ENCODE measurements at regions not wholly inside any gene's neighbourhood (a gene's known extent, or its start where the extent isn't known, plus 50 kb on each side); places are given as distances from the start of the nearest gene placed in this dataset.
"Not testable (repeated sequence)": the region's sequence is repeated elsewhere in the genome, so short reads cannot be mapped to it uniquely, and the experiment has no call there.

DNA sequence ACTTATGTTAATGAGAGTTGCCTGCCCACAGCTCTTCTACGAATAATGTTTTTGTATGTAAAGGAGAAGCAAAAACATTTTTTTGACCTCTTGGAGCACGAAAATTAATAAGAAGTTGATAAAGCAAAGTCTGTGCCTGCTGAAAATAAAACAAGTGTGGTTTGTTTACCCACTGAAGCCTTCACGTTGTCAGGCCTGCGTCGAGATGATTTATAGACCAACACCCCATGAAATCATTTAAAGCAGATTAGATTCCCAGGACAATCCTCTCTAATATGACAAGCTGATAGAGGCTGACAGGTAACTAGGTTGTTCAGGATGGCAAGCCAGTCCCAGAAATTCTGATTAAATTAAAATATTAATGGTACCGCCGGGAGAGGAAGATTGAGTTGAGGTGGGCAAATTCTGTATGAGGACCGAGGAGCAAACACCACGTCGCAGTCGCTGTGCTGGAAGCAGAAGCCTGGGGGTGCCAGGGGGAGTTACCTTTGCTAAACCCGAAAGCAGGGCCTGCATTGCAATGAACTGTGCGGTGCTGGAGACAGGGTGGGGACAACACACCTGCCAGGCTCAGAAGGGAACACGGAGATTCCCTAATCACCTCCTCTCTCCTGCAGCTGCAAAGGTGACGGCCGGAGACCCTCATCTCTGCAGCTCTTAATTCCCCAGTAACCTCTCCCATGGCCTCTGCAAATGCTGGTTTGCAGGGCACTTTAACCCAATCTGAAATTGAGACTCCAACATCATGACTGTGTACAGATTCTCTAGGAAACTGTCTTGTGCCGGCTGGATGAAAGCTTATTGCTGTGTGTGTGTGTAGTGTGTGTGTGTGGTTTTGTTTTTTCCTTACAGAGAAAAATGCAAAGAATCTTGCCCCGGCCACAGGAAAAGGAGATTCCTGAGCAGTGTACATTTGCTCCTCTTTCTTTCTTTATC, 2805.9 kb downstream of the RPIA start:
- DNase-seq (ENCODE audit: low read depth), result not testable (repeated sequence)

DNA sequence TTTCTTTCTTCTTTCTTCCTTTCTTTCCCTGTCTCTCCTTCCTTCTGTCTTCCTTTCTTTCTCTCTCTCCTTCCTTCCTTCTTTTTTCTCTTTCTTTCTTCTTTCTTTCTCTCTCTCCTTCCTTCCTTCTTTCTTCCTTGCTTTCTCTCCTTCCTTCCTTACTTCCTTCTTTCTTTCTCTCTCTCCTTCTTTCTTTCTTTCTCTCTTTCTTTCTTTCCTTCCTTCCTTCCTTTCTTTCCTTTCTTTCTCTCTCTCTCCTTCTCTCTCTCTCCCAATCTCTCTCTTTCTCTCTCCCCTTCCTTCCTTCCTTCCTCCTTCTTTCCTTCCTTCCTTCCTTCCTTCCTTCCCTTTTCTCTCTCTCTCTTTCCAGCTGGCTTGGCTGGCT, 2806.6 kb downstream of the RPIA start:
- not testable (repeated sequence) for DNase-seq (ENCODE audit: low read depth)

DNA sequence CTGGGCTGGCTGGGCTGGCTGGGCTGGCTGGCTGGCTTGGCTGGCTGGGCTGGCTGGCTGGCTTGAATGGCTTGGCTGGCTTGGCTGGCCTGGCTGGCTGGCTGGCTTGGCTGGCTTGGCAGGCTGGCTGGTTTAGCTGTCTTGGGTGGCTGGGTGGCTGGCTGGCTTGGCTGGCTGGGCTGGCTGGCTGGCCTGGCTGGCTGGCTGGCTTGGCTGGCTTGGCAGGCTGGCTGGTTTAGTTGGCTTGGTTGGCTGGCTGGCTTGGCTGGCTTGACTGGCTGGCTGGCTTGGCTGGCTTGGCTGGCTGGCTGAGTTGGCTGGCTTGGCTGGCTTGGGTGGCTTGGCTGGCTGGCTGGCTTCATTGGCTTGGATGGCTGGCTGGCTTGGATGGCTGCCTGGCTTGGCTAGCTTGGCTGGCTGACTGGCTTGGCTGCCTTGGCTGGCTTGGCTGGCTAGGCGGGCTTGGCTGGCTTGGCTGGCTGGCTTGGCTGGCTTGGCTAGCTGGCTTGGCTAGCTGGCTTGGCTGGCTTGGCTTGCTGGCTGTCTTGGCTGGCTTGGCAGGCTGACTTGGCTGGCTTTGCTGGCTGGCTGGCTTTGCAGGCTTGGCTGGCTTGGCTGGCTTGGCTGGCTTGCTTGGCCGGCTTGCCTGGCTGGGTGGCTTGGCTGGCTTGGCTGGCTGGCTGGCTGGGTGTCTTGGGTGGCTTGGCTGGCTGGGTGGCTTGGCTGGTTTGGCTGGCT, 2807.2 kb downstream of the RPIA start:
- not testable (repeated sequence) for DNase-seq (ENCODE audit: low read depth)

DNA sequence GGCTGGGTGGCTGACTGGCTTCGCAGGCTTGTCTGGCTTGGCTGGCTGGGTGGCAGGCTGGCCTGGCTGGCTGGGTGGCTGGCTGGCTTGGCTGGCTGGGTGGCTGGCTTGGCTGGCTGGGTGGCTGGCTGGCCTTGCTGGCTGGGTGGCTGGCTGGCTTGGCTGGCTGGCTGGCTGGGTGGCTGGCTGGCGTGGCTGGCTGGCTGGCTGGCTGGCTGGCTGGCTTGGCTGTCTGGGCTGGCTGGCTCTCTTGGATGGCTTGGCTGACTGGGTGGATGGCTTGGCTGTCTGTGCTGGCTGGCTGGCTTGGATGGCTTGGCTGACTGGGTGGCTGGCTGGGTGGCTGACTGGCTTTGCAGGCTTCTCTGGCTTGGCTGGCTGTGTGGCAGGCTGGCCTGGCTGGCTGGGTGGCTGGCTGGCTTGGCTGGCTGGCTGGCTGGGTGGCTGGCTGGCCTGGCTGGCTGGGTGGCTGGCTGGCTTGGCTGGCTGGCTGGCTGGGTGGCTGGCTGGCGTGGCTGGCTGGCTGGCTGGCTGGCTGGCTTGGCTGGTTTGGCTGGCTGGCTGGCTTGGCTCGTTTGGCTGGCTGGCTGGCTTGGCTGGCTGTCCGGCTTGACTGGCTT, 2808.1 kb downstream of the RPIA start:
- DNase-seq (ENCODE audit: low read depth), result not testable (repeated sequence)

DNA sequence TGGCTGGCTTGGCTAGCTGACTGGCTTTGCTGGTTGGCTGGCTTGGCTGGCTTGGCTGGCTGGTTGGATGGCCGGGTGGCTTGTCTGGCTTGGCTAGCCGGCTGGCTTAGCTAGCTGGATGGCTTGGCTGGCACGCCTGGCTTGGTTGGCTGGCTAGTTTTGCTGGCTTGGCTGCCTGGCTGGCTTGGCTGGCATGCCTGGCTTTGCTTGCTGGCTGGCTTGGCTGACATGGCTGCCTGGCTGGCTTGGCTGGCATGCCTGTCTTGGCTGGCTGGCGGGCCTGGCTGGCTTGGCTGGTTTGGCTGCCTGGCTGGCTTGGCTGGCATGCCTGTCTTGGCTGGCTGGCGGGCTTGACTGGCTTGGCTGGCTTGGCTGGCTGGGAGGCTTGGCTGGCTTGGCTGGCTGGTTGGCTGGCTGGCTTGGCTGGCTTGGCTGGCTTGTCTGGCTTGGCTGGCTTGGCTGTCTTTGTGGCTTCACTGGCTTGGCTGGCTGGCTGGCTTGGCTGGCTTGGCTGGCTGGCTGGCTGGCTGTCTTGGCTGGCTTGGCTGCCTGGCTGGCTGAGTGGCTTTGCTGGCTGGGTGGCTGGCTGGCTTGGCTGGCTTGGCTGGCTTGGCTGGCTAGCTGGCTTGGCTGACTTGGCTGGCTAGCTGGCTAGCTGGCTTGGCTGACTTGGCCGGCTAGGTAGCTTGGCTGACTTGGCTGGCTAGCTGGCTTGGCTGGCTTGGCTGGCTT, 2808.9 kb downstream of the RPIA start:
- not testable (repeated sequence) for DNase-seq (ENCODE audit: low read depth)

DNA sequence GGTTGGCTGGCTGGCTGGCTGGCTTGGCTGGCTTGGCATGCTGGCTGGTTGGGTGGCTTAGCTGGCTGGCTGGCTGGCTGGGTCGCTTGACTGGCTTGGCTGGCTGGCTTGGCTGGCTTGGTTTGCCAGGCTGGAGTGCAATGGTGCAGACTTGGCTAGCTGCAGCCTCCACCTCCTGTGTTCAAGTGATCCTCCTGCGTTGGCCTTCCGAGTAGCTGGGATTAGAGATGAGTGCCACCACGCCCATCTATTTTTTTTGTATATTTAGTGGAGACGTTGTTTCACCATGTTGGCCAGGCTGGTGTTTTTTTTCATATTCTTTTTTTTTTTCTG, 2809.5 kb downstream of the RPIA start:
- not testable (repeated sequence) for DNase-seq (ENCODE audit: low read depth)

DNA sequence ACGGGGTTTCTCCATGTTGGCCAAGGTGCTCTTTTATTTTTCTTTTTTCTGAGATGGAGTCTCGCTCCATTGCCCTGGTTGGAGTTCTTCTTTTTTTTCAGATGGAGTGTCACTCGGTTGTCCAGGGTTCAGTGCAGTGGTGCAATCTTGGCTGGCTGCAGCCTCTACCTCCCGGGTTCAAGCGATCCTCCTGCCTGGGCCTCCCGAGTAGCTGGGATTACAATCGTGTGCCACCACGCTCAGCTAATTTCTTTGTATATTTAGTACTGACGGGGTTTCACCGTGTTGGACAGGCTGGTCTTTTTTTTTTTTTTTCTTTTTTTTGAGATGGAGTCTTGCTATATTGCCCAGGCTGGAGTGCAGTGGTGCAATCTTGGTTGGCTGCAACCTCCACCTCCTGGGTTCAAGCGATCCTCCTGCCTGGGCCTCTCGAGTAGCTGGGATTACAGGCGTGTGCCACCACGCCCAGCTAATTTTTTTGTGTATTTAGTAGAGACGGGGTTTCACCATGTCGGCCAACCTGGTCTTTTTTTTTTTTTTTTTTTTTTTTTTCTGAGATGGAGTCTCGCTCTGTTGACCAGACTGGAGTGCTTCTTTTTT, 2810.1 kb downstream of the RPIA start:
- not testable (repeated sequence) for DNase-seq (ENCODE audit: low read depth)

DNA sequence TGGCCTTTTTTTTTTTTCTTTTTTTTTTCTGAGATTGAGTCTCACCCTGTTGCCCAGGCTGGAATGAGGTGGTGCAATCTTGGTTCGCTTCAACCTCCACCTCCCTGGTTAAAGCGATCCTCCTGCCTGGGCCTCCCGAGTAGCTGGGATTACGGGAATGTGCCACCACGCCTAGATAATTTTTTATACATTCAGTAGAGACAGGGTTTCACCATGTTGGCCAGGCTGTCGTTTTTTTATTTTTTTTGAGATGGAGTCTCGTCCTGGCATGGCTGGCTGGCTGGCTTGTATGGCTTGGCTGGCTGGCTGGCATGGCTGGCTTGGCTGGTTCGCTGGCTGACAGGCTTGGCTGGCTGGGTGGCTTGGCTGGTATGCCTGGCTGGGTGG, 2812.1 kb downstream of the RPIA start:
- DNase-seq (ENCODE audit: low read depth), result not testable (repeated sequence)

DNA sequence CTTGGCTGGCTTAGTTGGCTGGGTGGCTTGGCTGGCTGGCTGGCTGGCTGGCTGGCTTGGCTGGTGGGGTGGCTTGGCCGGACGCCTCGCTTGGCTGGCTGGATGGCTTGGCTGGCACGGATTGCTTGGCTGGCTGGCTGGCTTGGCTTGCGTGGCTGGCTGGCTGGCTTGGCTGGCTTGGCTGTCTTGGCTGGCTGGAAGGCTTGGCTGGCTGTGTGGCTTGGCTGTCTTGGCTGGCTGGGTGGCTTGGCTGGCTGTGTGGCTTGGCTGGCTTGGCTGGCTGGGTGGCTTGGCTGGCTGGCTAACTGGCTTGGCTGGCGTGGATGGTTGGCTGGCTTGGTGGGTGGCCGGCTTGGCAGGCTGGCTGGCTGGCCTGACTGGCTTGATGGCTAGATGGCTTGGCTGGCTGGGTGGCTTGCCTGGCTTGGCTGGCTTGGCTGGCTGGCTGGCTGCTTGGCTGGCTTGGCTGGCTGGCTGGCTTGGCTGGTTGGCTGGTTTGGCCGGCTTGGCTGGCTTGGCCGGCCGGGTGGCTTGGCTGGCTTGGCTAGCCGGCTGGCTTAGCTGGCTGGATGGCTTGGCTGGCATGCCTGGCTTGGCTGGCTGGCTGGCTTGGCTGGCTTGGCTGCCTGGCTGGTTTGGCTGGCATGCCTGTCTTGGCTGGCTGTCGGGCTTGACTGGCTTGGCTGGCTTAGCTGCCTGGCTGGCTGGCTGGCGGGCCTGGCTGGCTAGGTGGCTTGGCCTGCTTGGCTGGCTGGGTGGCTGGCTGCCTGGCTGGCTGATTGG, 2812.7 kb downstream of the RPIA start:
- not testable (repeated sequence) for DNase-seq (ENCODE audit: low read depth)

DNA sequence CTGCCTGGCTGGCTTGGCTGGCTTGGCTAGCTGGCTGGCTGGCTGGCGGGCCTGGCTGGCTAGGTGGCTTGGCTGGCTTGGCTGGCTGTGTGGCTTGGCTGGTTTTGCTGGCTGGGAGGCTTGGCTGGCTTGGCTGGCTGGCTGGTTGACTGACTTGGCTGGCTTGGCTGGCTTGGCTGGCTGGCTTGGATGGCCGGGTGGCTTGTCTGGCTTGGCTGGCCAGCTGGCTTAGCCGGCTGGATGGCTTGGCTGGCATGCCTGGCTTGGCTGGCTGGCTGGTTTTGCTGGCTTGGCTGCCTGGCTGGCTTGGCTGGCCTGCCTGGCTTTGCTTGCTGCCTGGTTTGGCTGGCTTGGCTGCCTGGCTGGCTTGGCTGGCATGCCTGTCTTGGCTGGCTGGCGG, 2817.3 kb downstream of the RPIA start:
- DNase-seq (ENCODE audit: low read depth), result not testable (repeated sequence)

DNA sequence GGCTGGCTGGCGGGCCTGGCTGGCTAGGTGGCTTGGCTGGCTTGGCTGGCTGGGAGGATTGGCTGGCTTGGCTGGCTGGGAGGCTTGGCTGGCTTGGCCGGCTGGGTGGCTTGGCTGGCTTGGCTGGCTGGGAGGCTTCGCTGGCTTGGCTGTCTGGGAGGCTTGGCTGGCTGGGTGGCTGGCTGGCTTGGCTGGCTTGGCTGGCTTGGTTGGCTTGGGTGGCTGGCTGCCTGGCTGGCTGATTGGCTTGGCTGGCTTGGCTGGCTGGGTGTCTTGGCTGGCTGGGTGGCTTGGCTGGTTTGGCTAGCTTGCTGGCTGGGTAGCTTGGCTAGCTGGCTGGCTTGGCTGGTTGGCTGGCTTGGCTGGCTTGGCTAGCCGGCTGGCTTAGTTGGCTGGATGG, 2817.8 kb downstream of the RPIA start:
- DNase-seq (ENCODE audit: low read depth), result not testable (repeated sequence)

DNA sequence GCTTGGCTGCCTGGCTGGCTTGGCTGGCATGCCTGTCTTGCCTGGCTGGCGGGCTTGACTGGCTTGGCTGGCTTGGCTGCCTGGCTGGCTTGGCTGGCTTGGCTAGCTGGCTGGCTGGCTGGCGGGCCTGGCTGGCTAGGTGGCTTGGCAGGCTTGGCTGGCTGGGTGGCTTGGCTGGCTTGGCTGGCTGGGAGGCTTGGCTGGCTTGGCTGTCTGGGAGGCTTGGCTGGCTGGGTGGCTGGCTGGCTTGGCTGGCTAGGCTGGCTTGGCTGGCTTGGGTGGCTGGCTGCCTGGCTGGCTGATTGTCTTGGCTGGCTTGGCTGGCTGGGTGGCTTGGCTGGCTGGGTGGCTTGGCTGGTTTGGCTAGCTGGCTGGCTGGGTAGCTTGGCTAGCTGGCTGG, 2819.7 kb downstream of the RPIA start:
- DNase-seq (ENCODE audit: low read depth), result not testable (repeated sequence)

DNA sequence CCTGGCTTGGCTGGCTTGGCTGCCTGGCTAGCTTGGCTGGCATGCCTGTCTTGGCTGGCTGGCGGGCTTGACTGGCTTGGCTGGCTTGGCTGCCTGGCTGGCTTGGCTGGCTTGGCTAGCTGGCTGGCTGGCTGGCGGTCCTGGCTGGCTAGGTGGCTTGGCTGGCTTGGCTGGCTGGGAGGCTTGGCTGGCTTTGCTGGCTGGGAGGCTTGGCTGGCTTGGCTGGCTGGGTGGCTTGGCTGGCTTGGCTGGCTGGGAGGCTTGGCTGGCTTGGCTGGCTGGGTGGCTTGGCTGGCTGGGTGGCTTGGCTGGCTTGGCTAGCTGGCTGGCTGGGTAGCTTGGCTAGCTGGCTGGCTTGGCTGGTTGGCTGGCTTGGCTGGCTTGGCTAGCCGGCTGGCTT, 2824.5 kb downstream of the RPIA start:
- DNase-seq (ENCODE audit: low read depth), result not testable (repeated sequence)

DNA sequence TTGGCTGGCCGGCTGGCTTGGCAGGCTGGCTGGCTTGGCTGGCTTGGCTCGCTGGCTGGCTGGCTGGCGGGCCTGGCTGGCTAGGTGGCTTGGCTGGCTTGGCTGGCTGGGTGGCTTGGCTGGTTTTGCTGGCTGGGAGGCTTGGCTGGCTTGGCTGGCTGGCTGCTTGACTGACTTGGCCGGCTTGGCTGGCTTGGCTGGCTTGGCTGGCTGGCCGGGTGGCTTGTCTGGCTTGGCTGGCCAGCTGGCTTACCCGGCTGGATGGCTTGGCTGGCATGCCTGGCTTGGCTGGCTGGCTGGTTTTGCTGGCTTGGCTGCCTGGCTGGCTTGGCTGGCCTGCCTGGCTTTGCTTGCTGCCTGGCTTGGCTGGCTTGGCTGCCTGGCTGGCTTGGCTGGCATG, 2825.2 kb downstream of the RPIA start:
- not testable (repeated sequence) for DNase-seq (ENCODE audit: low read depth)

DNA sequence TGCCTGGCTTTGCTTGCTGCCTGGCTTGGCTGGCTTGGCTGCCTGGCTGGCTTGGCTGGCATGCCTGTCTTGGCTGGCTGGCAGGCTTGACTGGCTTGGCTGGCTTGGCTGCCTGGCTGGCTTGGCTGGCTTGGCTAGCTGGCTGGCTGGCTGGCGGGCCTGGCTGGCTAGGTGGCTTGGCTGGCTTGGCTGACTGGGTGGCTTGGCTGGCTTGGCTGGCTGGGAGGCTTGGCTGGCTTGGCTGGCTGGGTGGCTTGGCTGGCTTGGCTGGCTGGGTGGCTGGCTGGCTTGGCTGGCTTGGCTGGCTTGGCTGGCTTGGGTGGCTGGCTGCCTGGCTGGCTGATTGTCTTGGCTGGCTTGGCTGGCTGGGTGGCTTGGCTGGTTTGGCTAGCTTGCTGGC, 2826.4 kb downstream of the RPIA start:
- not testable (repeated sequence) for DNase-seq (ENCODE audit: low read depth)

DNA sequence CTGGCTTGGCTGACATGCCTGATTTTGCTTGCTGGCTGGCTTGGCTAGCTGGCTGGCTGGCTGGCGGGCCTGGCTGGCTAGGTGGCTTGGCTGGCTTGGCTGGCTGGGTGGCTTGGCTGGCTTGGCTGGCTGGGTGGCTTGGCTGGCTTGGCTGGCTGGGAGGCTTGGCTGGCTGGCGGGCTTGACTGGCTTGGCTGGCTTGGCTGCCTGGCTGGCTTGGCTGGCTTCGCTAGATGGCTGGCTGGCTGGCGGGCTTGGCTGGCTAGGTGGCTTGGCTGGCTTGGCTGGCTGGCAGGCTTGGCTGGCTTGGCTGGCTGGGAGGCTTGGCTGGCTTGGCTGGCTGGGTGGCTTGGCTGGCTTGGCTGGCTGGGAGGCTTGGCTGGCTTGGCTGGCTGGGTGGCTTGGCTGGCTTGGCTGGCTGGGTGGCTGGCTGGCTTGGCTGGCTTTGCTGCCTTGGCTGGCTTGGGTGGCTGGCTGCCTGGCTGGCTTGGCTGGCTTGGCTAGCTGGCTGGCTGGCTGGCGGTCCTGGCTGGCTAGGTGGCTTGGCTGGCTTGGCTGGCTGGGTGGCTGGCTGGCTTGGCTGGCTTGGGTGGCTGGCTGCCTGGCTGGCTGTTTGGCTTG, 2827.0 kb downstream of the RPIA start:
- not testable (repeated sequence) for DNase-seq (ENCODE audit: low read depth)

DNA sequence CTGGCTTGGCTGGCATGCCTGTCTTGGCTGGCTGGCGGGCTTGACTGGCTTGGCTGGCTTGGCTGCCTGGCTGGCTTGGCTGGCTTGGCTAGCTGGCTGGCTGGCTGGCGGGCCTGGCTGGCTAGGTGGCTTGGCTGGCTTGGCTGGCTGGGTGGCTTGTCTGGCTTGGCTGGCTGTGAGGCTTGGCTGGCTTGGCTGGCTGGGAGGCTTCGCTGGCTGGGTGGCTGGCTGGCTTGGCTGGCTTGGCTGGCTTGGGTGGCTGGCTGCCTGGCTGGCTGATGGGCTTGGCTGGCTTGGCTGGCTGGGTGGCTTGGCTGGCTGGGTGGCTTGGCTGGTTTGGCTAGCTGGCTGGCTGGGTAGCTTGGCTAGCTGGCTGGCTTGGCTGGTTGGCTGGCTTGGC, 2827.9 kb downstream of the RPIA start:
- not testable (repeated sequence) for DNase-seq (ENCODE audit: low read depth)

DNA sequence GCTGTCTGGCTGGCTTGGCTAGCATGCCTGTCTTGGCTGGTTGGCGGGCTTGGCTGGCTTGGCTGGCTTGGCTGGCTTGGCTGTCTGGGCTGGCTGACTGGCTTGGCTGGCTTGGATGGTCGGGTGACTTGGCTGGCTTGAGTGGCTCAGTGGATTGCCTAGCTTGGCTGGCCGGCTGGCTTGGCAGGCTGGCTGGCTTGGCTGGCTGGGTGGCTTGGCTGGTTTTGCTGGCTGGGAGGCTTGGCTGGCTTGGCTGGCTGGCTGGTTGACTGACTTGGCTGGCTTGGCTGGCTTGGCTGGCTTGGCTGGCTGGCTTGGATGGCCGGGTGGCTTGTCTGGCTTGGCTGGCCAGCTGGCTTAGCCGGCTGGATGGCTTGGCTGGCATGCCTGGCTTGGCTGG, 2828.4 kb downstream of the RPIA start:
- not testable (repeated sequence) for DNase-seq (ENCODE audit: low read depth)

DNA sequence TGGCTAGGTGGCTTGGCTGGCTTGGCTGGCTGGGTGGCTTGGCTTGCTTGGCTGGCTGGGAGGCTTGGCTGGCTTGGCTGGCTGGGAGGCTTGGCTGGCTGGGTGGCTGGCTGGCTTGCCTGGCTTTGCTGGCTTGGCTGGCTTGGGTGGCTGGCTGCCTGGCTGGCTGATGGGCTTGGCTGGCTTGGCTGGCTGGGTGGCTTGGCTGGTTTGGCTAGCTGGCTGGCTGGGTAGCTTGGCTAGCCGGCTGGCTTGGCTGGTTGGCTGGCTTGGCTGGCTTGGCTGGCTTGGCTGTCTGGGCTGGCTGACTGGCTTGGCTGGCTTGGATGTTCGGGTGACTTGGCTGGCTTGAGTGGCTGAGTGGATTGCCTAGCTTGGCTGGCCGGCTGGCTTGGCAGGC, 2829.1 kb downstream of the RPIA start:
- DNase-seq (ENCODE audit: low read depth), result not testable (repeated sequence)

DNA sequence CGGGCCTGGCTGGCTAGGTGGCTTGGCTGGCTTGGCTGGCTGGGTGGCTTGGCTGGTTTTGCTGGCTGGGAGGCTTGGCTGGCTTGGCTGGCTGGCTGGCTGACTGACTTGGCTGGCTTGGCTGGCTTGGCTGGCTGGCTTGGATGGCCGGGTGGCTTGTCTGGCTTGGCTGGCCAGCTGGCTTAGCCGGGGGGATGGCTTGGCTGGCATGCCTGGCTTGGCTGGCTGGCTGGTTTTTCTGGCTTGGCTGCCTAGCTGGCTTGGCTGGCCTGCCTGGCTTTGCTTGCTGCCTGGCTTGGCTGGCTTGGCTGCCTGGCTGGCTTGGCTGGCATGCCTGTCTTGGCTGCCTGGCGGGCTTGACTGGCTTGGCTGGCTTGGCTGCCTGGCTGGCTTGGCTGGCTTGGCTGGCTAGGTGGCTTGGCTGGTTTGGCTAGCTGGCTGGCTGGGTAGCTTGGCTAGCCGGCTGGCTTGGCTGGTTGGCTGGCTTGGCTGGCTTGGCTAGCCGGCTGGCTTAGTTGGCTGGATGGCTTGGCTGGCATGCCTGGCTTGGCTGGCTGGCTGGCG, 2829.6 kb downstream of the RPIA start:
- not testable (repeated sequence) for DNase-seq (ENCODE audit: low read depth)
